IMR-90 (cell line): ENCODE measurements at regions not wholly inside any gene's neighbourhood (a gene's known extent, or its start where the extent isn't known, plus 50 kb on each side); places are given as distances from the start of the nearest gene placed in this dataset.

Experiments
- ATAC-seq: fragments of 200-7000 bp; cut with Tn5 transposase; 2 replicates; pipeline ENCODE4 v1.9.1; 2020; ENCODE audit warnings: low read depth, mild to moderate bottlenecking, moderate library complexity
- BruUV-seq: library from RNA; stranded (reverse); fragments of 400-500 nt; replicated peaks from 2 replicates; lab custom pipeline; 2021; lab: Mats Ljungman, UMichigan
- CTCF ChIA-PET: fragments of 300-600 bp; formaldehyde crosslinking; extraction: SDS; loops from one replicate; lab custom pipeline; 2021; ENCODE audit warnings: antibody characterized with exemption; lab: Yijun Ruan, JAX
- POLR2A ChIA-PET: fragments of 300-600 bp; sonication (Branson Sonifier 250); formaldehyde crosslinking; loops from one replicate; lab custom pipeline; 2022; ENCODE audit warnings: antibody characterized with exemption; ENCODE audit not compliant: unreplicated experiment; lab: Charles Lee
- DNase-seq: peaks from one replicate; pipeline ENCODE4 v3.0.0; 2013
- H2AFZ ChIP-seq: replicated peaks from 2 replicates; pipeline ENCODE3; 2013; ENCODE audit warnings: low read length, mild to moderate bottlenecking; ENCODE audit not compliant: poor library complexity
- H2AK5ac ChIP-seq: 2 replicates; pipeline ENCODE4 v1.6.1; 2013; ENCODE audit warnings: low read depth, low read length, inconsistent platforms
- H2AK9ac ChIP-seq: replicated peaks from 2 replicates; pipeline ENCODE3; 2013; ENCODE audit warnings: mild to moderate bottlenecking, low read depth, low read length, moderate library complexity; ENCODE audit not compliant: poor library complexity
- H2BK120ac ChIP-seq: 2 replicates; pipeline ENCODE4 v1.6.1; 2013; ENCODE audit warnings: low read depth, low read length, inconsistent platforms
- H2BK15ac ChIP-seq: 3 replicates; pipeline ENCODE4 v1.6.1; 2013; ENCODE audit warnings: low read depth, low read length, inconsistent platforms
- H2BK20ac ChIP-seq: 2 replicates; pipeline ENCODE4 v1.6.1; 2013; ENCODE audit warnings: low read depth, mild to moderate bottlenecking, inconsistent platforms, low read length, moderate library complexity
- H2BK5ac ChIP-seq: 2 replicates; pipeline ENCODE4 v1.6.1; 2013; ENCODE audit warnings: mild to moderate bottlenecking, low read depth, low read length, inconsistent platforms; ENCODE audit not compliant: poor library complexity, severe bottlenecking
- H3K14ac ChIP-seq: replicated peaks from 2 replicates; pipeline ENCODE4 v1.6.1; 2013; ENCODE audit warnings: low read depth, low read length, inconsistent platforms
- H3K18ac ChIP-seq: 2 replicates; pipeline ENCODE4 v1.6.1; 2013; ENCODE audit warnings: low read depth, low read length, control low read depth
- H3K23ac ChIP-seq: 2 replicates; pipeline ENCODE4 v1.6.1; 2013; ENCODE audit warnings: low read depth, low read length, inconsistent platforms
- H3K27ac ChIP-seq: 2 replicates; pipeline ENCODE4 v1.5.1; 2013; ENCODE audit warnings: mild to moderate bottlenecking, control low read depth, low read length; ENCODE audit not compliant: insufficient read depth
- H3K27me3 ChIP-seq: 2 replicates; pipeline ENCODE4 v1.6.1; 2013; ENCODE audit warnings: low read length; ENCODE audit not compliant: control insufficient read depth, insufficient read depth
- H3K36me3 ChIP-seq: 2 replicates; pipeline ENCODE4 v1.6.1; 2013; ENCODE audit warnings: low read length, mixed read lengths; ENCODE audit not compliant: control insufficient read depth, insufficient read depth
- H3K4ac ChIP-seq: 2 replicates; pipeline ENCODE4 v1.6.1; 2013; ENCODE audit warnings: low read depth, low read length, inconsistent platforms
- H3K4me1 ChIP-seq: 2 replicates; pipeline ENCODE4 v1.6.1; 2013; ENCODE audit warnings: low read length, mixed read lengths; ENCODE audit not compliant: control insufficient read depth, insufficient read depth
- H3K4me2 ChIP-seq: 2 replicates; pipeline ENCODE4 v1.6.1; 2013; ENCODE audit warnings: low read depth, mild to moderate bottlenecking, control low read depth, low read length, moderate library complexity
- H3K4me3 ChIP-seq: 2 replicates; pipeline ENCODE4 v1.5.1; 2013; ENCODE audit warnings: low read depth, mild to moderate bottlenecking, control low read depth, low read length, moderate library complexity; ENCODE audit not compliant: insufficient read depth
- H3K56ac ChIP-seq: 2 replicates; pipeline ENCODE4 v1.6.1; 2013; ENCODE audit warnings: low read length, inconsistent platforms; ENCODE audit not compliant: insufficient read depth; ENCODE audit errors: extremely low read depth
- H3K79me1 ChIP-seq, 2 experiments: 2 replicates each; pipeline ENCODE4 v1.6.1; 2013; ENCODE audit warnings: low read length in 2 of 2, inconsistent platforms in 1 of 2, low read depth in 1 of 2
- H3K9ac ChIP-seq: 2 replicates; pipeline ENCODE4 v1.6.1; 2013; ENCODE audit warnings: low read depth, low read length, control low read depth
- H3K9me1 ChIP-seq: 2 replicates; pipeline ENCODE4 v1.6.1; 2013; ENCODE audit warnings: low read length, inconsistent platforms; ENCODE audit not compliant: insufficient read depth
- H3K9me3 ChIP-seq: 2 replicates; pipeline ENCODE4 v1.6.1; 2013; ENCODE audit warnings: low read length; ENCODE audit not compliant: control insufficient read depth, insufficient read depth
- H4K20me1 ChIP-seq: 2 replicates; pipeline ENCODE4 v1.6.1; 2013; ENCODE audit warnings: low read length, inconsistent platforms; ENCODE audit not compliant: insufficient read depth
- H4K5ac ChIP-seq: 2 replicates; pipeline ENCODE4 v1.6.1; 2013; ENCODE audit warnings: mild to moderate bottlenecking, low read depth, low read length, control low read depth
- H4K8ac ChIP-seq, 2 experiments: 2 replicates each; pipeline ENCODE4 v1.6.1; 2013; ENCODE audit warnings: low read depth in 2 of 2, low read length in 2 of 2, control low read depth in 1 of 2, inconsistent platforms in 1 of 2
- H4K91ac ChIP-seq: 2 replicates; pipeline ENCODE4 v1.6.1; 2013; ENCODE audit warnings: low read depth, low read length, inconsistent platforms; ENCODE audit not compliant: insufficient read depth
- CEBPB ChIP-seq: IDR thresholded peaks from 2 replicates; pipeline ENCODE4 v1.6.1; 2012; ENCODE audit warnings: low read depth, low read length, improper control_type of control experiment
- FOS ChIP-seq: fragments of 150-350 bp; IDR thresholded peaks from 2 replicates; pipeline ENCODE4 v1.6.1; 2016; ENCODE audit warnings: low read depth, low read length
- MAFK ChIP-seq: IDR thresholded peaks from 2 replicates; pipeline ENCODE4 v1.6.1; 2012; ENCODE audit warnings: low read depth, low read length, improper control_type of control experiment
- MAZ ChIP-seq: IDR thresholded peaks from 2 replicates; pipeline ENCODE4 v1.6.1; 2012; ENCODE audit warnings: low read depth, mild to moderate bottlenecking, low read length, improper control_type of control experiment, moderate library complexity, borderline replicate concordance
- RFX5 ChIP-seq: IDR thresholded peaks from 2 replicates; pipeline ENCODE4 v1.8.0; 2012; ENCODE audit warnings: low read depth, mild to moderate bottlenecking, low read length, moderate library complexity
- USF2 ChIP-seq: fragments of 150-350 bp; IDR thresholded peaks from 2 replicates; pipeline ENCODE4 v1.6.1; 2017; ENCODE audit warnings: mild to moderate bottlenecking, antibody characterized with exemption, low read length, low read depth
- WGBS, 2 experiments: methylation state at CpG; one replicate each; pipeline versions ENCODE4 v1.1.5 to v1.1.7; 2013; ENCODE audit warnings: missing lambda C conversion rate in 2 of 2; ENCODE audit not compliant: insufficient read length in 1 of 2; ENCODE audit errors: extremely low coverage in 2 of 2; 5-methylcytosine and 5-hydroxymethylcytosine counted together
- dilution Hi-C: fragments of 300-500 bp; cut with HindIII; formaldehyde crosslinking; loops from one replicate; pipeline ENCODE4 v1.14.3; 2018; ENCODE audit warnings: low sequenced_read_pairs; ENCODE audit not compliant: unreplicated experiment
- in situ Hi-C: fragments of 300-500 bp; cut with MboI; formaldehyde crosslinking; loops from 3 replicates; pipeline ENCODE4 v1.14.3; 2019; ENCODE audit warnings: low sequenced_read_pairs, inconsistent platforms, mixed read lengths
- intact Hi-C: fragments of 100-400 bp; cut with micrococcal nuclease; formaldehyde crosslinking; loops from 2 replicates; pipeline ENCODE4 v1.10.0; 2022

DNA sequence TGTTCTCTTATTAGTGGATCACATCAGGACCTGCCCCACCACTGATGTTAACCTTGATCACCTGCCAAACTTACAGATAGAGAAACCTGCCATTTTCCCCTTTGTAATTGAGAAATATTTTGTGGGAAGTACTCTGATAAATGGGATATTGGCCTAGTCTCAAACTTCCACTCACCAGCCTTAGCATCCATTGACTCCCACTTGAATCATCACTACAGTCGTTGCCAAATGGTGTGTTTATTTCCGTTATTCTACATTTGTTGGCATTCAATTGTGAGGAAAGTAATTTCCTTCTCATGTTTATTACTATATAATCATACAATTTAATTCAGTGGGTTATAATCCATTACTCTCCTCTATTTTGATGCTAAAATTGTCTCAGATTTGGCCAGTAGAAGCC is 156.4 kb upstream of the CXCL13 start:
- Histone ChIP-seq H3K4ac (no peak overlapping the region), H2AFZ (no peak overlapping the region), H3K79me1 (no peaks in the 10 kb centered on the region), H4K5ac (no peak overlapping the region), H2AK9ac (no peak overlapping the region), H3K36me3 (no peaks in the 10 kb centered on the region), H3K9ac (no peak overlapping the region), H3K14ac (no peak overlapping the region), H3K27ac (no peak overlapping the region), H3K56ac (no peak overlapping the region), H3K4me1 (no peaks in the 10 kb centered on the region), H3K4me2 (no peak overlapping the region), H2BK5ac (no peak overlapping the region), H2BK20ac (no peak overlapping the region), H3K9me1 (no peaks in the 10 kb centered on the region), H2AK5ac (no peak overlapping the region), H3K23ac (no peak overlapping the region), H3K27me3 (no peaks in the 10 kb centered on the region), H3K18ac (no peak overlapping the region), H3K4me3 (no peak overlapping the region), H2BK120ac (no peak overlapping the region), H4K20me1 (no peaks in the 10 kb centered on the region), H3K9me3 (no peaks in the 10 kb centered on the region), H4K91ac (no peak overlapping the region), H4K8ac (no peak overlapping the region), H2BK15ac (no peak overlapping the region)
- TF ChIP-seq FOS (no peak), MAZ (no peak), USF2 (no peak), CEBPB (no peak), MAFK (no peak), RFX5 (no peak)
- intact Hi-C loops (no loop called here), dilution Hi-C loops (no loop called here), in situ Hi-C loops (no loop called here)
- ChIA-PET CTCF (no interaction called here), POLR2A (no interaction called here)
- DNase-seq (no peak), ATAC-seq (no peak)
- whole genome bisulfite sequencing, 2 experiments, result no CpG with 5 or more reads among the region's 2 CpGs
- no TSS peak for BruUV-seq
